Femur (tissue), 1 donor: ENCODE measurements at regions not wholly inside any gene's neighbourhood (a gene's known extent, or its start where the extent isn't known, plus 50 kb on each side); places are given as distances from the start of the nearest gene placed in this dataset.
"Not testable (repeated sequence)": the region's sequence is repeated elsewhere in the genome, so short reads cannot be mapped to it uniquely, and the experiment has no call there.

Experiments used
- DNase-seq: peaks from one replicate; pipeline ENCODE4 v3.0.0-alpha.2; 2017

DNA sequence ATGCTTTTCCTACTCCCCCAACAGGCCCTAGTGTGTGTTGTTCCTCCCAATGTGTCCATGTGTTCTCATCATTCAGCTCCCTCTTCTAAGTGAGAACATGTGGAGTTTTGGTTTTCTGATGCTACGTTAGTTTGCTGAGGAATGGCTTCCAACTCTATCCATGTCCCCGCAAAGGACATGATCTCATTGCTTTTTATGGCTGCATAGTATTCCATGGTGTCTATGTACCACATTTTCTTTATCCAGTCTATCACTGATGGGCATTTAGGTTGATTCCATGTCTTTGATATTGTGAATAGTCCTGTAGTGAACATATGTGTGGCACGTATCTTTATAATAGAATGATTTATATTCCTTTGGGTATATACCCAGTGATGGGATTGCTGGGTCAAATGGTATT is 72.5 kb upstream of the CCNY start:
- not testable (repeated sequence) for DNase-seq

DNA sequence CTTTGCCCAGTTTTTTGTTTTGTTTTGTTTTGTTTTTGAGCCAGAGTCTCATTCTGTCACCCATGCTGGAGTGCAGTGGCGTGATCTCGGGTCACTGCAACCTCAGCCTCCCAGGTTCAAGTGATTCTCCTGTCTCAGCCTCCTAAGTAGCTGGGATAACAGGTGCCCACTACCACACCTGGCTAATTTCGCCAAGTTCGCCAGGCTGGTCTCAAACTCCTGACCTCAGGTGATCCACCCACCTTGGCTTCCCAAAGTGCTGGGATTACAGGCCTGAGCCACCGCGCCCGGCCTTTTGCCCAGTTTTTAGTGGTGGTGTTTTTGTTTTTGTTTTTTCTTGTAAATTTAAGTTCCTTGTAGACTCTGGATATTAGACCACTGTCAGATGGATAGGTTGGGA is 71.7 kb upstream of the CCNY start:
- DNase-seq, result not testable (repeated sequence)

DNA sequence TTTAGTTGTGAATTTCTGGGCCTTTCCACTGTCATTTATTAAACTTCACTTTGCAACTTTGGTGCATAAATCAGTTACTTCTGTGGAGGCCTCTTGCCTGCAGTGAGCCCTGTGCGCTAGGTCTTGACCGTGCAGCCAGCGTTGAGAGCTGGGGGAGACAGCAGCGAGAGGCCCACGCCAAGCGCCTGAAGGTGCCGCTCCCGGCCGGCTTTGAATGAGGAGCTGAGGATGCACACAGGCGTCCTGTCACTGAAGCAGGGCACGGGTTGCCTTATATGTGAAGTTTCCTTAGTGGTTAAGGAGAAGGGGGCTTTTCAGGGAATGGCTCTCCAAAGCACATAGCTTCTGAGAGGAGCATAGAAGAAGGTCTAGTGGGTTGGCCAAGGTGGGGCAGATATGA is 70.9 kb upstream of the CCNY start:
- DNase-seq, result no peak

DNA sequence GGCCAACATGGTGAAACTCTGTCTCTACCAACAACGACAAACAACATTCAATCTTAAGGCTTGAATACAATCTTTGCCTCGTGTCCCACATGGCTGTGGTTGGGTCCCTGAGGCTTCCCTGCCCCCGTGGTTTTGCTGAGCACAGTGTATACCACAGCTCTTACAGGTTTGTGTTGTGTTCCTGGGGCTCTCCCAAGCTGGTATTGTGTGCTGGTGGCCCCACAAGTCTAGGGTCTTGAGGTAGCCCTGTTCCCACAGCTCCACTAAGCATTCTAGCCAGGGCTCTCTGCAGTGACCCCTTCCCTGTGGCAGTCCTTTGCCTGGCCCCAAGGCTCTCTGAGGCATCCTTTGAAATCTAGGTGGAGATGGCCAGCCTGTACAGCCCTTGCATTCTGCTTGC is 68.0 kb upstream of the CCNY start:
- no peak for DNase-seq

- DNase-seq, result no peak
Measured at GRCh38 chr10:35268791-35269257, 67.5 kb upstream of the CCNY start.

GRCh38 chr10:35270100-35270499 is 66.2 kb upstream of the CCNY start:
- DNase-seq, result no peak

- DNase-seq, result no peak
Measured at GRCh38 chr10:35271086-35271858, 65.0 kb upstream of the CCNY start.

GRCh38 chr10:35271859-35272165 is 64.5 kb upstream of the CCNY start:
- DNase-seq, result not testable (repeated sequence)

GRCh38 chr10:35272401-35272800 is 63.9 kb upstream of the CCNY start:
- DNase-seq, result not testable (repeated sequence)

- not testable (repeated sequence) for DNase-seq
Measured at GRCh38 chr10:35273994-35274393, 62.3 kb upstream of the CCNY start.

GRCh38 chr10:35274498-35275060 is 61.7 kb upstream of the CCNY start:
- peak; percentile 34 for DNase-seq

GRCh38 chr10:35276889-35277288 is 59.4 kb upstream of the CCNY start:
- DNase-seq, result no peak

DNA sequence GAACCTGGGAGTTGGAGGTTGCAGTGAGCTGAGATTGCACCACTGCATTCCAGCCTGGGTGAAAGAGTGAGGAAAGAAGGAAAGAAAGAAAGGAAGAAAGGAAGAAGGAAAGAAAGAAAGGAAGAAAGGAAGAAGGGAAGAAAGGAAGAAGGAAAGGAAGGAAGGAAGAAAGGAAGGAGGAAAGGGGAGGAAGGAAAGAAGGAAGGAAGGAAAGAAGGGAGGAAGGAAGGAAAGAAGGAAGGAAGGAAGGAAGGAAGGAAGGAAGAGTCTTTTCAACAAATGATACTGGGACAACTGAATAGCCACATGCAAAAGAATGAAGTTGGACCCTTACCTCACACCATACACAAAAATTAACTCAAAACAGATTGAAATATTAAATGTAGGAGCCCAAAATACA is 56.1 kb upstream of the CCNY start:
- not testable (repeated sequence) for DNase-seq
